ENCODE measurements at regions not wholly inside any gene's neighbourhood (a gene's known extent, or its start where the extent isn't known, plus 50 kb on each side); places are given as distances from the start of the nearest gene placed in this dataset.

- Histone ChIP-seq H3K36me3 (no peaks in the 10 kb centered on the region), H3K4me1 (no peaks in the 10 kb centered on the region), H3K4me3 (no peak overlapping the region), H3K27ac (no peak overlapping the region), H3K27me3 (peaks cover 0 to 35% (median 7%) of the 10 kb centered on the region in 9 donors), H3K9me3 (no peaks in the 10 kb centered on the region)
- DNase-seq (peak in 2 of 5 donors; percentile 13 to 29), ATAC-seq (no peak)
- 56 to 65% (median 61%) methylated on average over 14 of the region's 14 CpGs for WGBS, 4 donors
- intact Hi-C loops (cut with DNase I) = no loop called here
- TF ChIP-seq CTCF (IDR thresholded peaks at IDR 0.05) (no peak), POLR2A (IDR thresholded peaks at IDR 0.05) (no peak)
Observed at GRCh38 chr2:239587841-239588240, 187.0 kb upstream of the HDAC4 start.

DNA sequence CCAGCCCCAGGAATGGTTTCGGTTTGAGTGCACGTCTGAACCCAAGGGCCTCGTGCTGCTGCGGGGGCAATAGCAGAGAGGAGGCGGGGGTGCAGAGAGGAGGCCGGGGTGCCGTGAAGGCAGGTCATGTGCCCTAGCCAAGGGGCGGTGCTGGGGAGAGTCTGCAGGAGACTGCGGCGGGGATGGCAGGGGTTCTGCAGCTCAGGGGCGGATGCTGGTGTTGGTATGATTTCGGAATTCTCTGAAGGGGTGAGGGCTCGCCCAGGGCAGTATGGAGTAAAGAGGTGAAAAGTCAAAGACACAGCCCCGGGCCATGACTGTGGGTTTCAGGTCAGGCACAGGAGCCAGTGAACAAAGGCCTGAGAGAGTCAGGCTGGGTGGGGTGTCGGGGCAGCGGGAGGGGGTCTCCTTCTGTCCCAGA, 186.5 kb upstream of the HDAC4 start:
- ATAC-seq = no peak
- intact Hi-C loops (cut with DNase I) = no loop called here
- Histone ChIP-seq H3K9me3 (no peaks in the 10 kb centered on the region), H3K36me3 (no peaks in the 10 kb centered on the region), H3K4me1 (no peaks in the 10 kb centered on the region), H3K4me3 (no peak overlapping the region), H3K27me3 (peaks cover 0 to 35% (median 7%) of the 10 kb centered on the region in 9 donors), H3K27ac (no peak overlapping the region)
- DNase-seq = peak in 1 of 5 donors; percentile 46
- TF ChIP-seq CTCF (IDR thresholded peaks at IDR 0.05) (no peak), POLR2A (IDR thresholded peaks at IDR 0.05) (no peak)
- 79 to 86% (median 82%) methylated on average over 16 of the region's 16 CpGs for WGBS, 4 donors

- intact Hi-C loops (cut with DNase I) = no loop called here
- H3K27me3 ChIP-seq = peaks cover 0 to 35% (median 7%) of the 10 kb centered on the region in 9 donors
- no peaks in the 10 kb centered on the region for H3K9me3 ChIP-seq
- DNase-seq (peak in 1 of 5 donors; percentile 28), ATAC-seq (peak in 3 of 4 donors; percentile 25 to 43 (median 42))
- no peaks in the 10 kb centered on the region for H3K36me3 ChIP-seq
- no peak overlapping the region for H3K27ac ChIP-seq
- H3K4me3 ChIP-seq = no peak overlapping the region
- TF ChIP-seq CTCF (IDR thresholded peaks at IDR 0.05) (no peak), POLR2A (IDR thresholded peaks at IDR 0.05) (no peak)
- WGBS, 4 donors = 67 to 78% (median 72%) methylated on average over 18 to 22 of the region's 22 CpGs
- H3K4me1 ChIP-seq = no peaks in the 10 kb centered on the region
Observed at GRCh38 chr2:239586651-239587310, 186.0 kb upstream of the HDAC4 start.

DNA sequence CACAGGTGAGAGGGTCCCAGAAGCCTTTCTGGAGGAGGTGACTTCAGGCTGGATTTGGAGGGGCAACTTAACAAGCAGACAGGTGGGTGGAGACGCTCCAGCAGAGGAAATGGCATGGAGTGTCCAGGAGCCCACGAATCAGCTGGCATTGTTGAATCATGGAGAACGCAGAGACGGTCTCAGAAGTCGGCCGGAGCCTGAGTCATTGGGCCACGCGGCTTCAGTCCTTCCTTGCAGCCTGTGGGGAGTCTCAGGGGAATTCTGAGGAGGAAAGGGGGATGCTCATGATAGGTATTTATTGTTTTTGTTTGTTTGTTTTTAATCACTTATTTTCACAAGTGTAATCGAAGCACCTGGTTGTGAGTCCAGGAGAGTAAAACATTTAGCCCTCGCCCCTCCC, 184.6 kb upstream of the HDAC4 start:
- TF ChIP-seq CTCF (IDR thresholded peaks at IDR 0.05) (no peak), POLR2A (IDR thresholded peaks at IDR 0.05) (no peak)
- H3K36me3 ChIP-seq = no peaks in the 10 kb centered on the region
- H3K4me3 ChIP-seq = no peak overlapping the region
- DNase-seq (peak in 1 of 5 donors; percentile 4), ATAC-seq (no peak)
- H3K27ac ChIP-seq = no peak overlapping the region
- H3K4me1 ChIP-seq = no peaks in the 10 kb centered on the region
- intact Hi-C loops (cut with DNase I) = no loop called here
- no peaks in the 10 kb centered on the region for H3K9me3 ChIP-seq
- peaks cover 0 to 35% (median 7%) of the 10 kb centered on the region in 9 donors for H3K27me3 ChIP-seq
- WGBS, 4 donors = 55 to 65% (median 59%) methylated on average over 10 of the region's 10 CpGs
